Adrenal gland (tissue), 5 donors: ENCODE measurements at regions not wholly inside any gene's neighbourhood (a gene's known extent, or its start where the extent isn't known, plus 50 kb on each side); places are given as distances from the start of the nearest gene placed in this dataset.
"Not testable (repeated sequence)": the region's sequence is repeated elsewhere in the genome, so short reads cannot be mapped to it uniquely, and the experiment has no call there.

Experiments
- CTCF ChIP-seq, 6 experiments: fragments of 450-650 bp in 4 of 6; fragments of 200-600 bp in 2 of 6; sonication (generic) in 1 of 6; IDR thresholded peaks; 1 replicate in 5 of 6; 2 replicates in 1 of 6; pipeline versions ENCODE4 v1.5.1 to v1.8.0; 2016 to 2021; ENCODE audit warnings: antibody characterized with exemption in 6 of 6, mild to moderate bottlenecking in 2 of 6, moderate library complexity in 1 of 6
- POLR2A ChIP-seq, 2 donors: fragments of 450-650 bp; IDR thresholded peaks; one replicate each; pipeline ENCODE4 v1.6.1; 2017; ENCODE audit warnings: antibody characterized with exemption in 2 of 2, mild to moderate bottlenecking in 2 of 2, moderate library complexity in 1 of 2
- donor health status: DM: no; HTN: no; CAD: no.

- not testable (repeated sequence) for TF ChIP-seq CTCF, POLR2A (IDR thresholded peaks at IDR 0.05)
Observed at GRCh38 chr9:62908271-62908670, 1718.4 kb downstream of the SPATA31A7 start.
